ENCODE measurements at regions not wholly inside any gene's neighbourhood (a gene's known extent, or its start where the extent isn't known, plus 50 kb on each side); places are given as distances from the start of the nearest gene placed in this dataset.

DNA sequence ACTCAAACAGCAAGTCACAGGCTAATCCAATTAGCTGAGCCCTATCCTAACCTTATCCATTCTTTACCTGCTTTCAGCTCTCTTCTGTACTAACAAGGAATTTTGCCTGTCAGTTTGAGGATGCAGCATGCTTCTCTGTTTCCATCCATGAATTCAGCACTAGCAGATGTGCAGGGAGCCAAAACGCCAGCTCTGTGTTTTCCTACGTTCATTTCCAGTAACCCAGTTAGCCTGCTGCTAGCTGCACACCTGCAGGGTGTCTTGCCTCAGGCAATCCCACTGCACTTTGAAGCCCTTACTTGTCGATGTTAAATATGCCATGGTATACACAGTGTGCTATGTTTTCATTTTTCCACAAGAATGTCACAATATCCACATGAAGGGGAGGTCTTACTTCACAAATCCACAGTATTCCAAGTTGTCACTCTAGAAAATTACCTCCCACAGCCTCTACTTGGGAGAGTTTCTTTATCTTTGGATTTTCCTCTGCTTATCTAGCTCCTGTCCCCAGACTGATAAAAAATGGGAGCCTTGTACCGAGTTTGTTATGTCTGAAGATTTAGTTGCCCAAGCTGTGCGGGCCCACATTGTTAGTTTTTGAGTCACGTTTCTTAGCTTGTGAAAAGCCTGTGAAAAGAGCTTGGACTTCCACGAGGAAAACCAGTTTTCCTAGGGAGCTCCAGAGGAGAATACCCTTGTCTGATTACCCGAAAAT is 127.6 kb upstream of the HHIP start:
- TF ChIP-seq ZNF546 (CRISPR knock-in tag; conservative IDR thresholded peaks at IDR 0.05) (no peak), ZNF232 (CRISPR knock-in tag; IDR thresholded peaks at IDR 0.05; ENCODE audit: borderline replicate concordance) (no peak), RNF2 (conservative IDR thresholded peaks at IDR 0.05; ENCODE audit: low read depth) (no peak), NFE2L2 (IDR thresholded peaks at IDR 0.05; ENCODE audit: low read length) (no peak), ZNF224 (CRISPR knock-in tag; IDR thresholded peaks at IDR 0.05) (no peak), HOXA9 (CRISPR knock-in tag; IDR thresholded peaks at IDR 0.05; ENCODE audit: borderline replicate concordance) (no peak), ZNF24 (IDR thresholded peaks at IDR 0.05) (no peak), ZNF737 (CRISPR knock-in tag; IDR thresholded peaks at IDR 0.05; ENCODE audit: borderline replicate concordance) (no peak), CTCF (CRISPR knock-in tag; IDR thresholded peaks at IDR 0.05) (no peak)
